Naive thymus-derived CD4-positive, alpha-beta T cell (primary cell): ENCODE measurements at regions not wholly inside any gene's neighbourhood (a gene's known extent, or its start where the extent isn't known, plus 50 kb on each side); places are given as distances from the start of the nearest gene placed in this dataset.

Source experiments
- ATAC-seq: fragments of 150-1000 bp; cut with Tn5 transposase; 2 replicates; pipeline ENCODE4 v1.10.0; 2021; ENCODE audit warnings: mild to moderate bottlenecking, moderate library complexity
- CTCF ChIA-PET: fragments of 350-600 bp; sonication (Branson Sonifier 250); formaldehyde crosslinking; loops from one replicate; lab custom pipeline; 2021; ENCODE audit warnings: antibody characterized with exemption; lab: Charles Lee
- POLR2A ChIA-PET: fragments of 350-600 bp; sonication (Branson Sonifier 250); formaldehyde crosslinking; loops from one replicate; lab custom pipeline; 2021; ENCODE audit warnings: antibody characterized with exemption, inconsistent platforms; lab: Charles Lee
- DNase-seq, 9 donors: peaks; one replicate each; pipeline versions ENCODE4 v3.0.0 to v3.0.0-alpha.2; 2020 to 2022; ENCODE audit warnings: mixed read lengths in 1 of 9
- H3K27ac ChIP-seq: one replicate; pipeline ENCODE4 v1.7.0; 2013; ENCODE audit warnings: mild to moderate bottlenecking, low read depth, low read length, moderate library complexity
- H3K27me3 ChIP-seq, 2 donors: one replicate each; pipeline ENCODE4 v1.7.0; 2013; ENCODE audit warnings: low read length in 2 of 2, mild to moderate bottlenecking in 2 of 2, moderate library complexity in 2 of 2; ENCODE audit not compliant: control insufficient read depth in 2 of 2, insufficient read depth in 2 of 2
- H3K36me3 ChIP-seq, 3 experiments: 1 replicate in 2 of 3; 2 replicates in 1 of 3; pipeline ENCODE4 v1.7.0; 2013; ENCODE audit warnings: low read length in 3 of 3, mild to moderate bottlenecking in 3 of 3, moderate library complexity in 1 of 3; ENCODE audit not compliant: insufficient read depth in 3 of 3, control insufficient read depth in 2 of 3
- H3K4me1 ChIP-seq, 2 donors: one replicate each; pipeline ENCODE4 v1.7.0; 2013; ENCODE audit warnings: low read length in 2 of 2, mild to moderate bottlenecking in 2 of 2, moderate library complexity in 1 of 2; ENCODE audit not compliant: control insufficient read depth in 2 of 2, insufficient read depth in 2 of 2
- H3K4me3 ChIP-seq: 2 replicates; pipeline ENCODE4 v1.7.0; 2013; ENCODE audit warnings: mild to moderate bottlenecking, low read length
- H3K9me3 ChIP-seq, 3 experiments: 1 replicate in 2 of 3; 2 replicates in 1 of 3; pipeline ENCODE4 v1.7.0; 2013; ENCODE audit warnings: low read length in 3 of 3; ENCODE audit not compliant: control insufficient read depth in 2 of 3
- H3K27ac Mint-ChIP-seq, 9 donors: one replicate each; pipeline ENCODE4 v1.8.0; 2020 to 2022; ENCODE audit warnings: mixed read lengths in 9 of 9, mild to moderate bottlenecking in 8 of 9, moderate library complexity in 5 of 9, inconsistent platforms in 2 of 9
- H3K27me3 Mint-ChIP-seq, 5 donors: one replicate each; pipeline ENCODE4 v1.8.0; 2021 to 2022; ENCODE audit warnings: mixed read lengths in 5 of 5, mild to moderate bottlenecking in 1 of 5
- H3K36me3 Mint-ChIP-seq, 5 donors: one replicate each; pipeline ENCODE4 v1.8.0; 2020 to 2022; ENCODE audit warnings: mixed read lengths in 5 of 5, mild to moderate bottlenecking in 3 of 5, inconsistent platforms in 1 of 5
- H3K4me1 Mint-ChIP-seq, 7 donors: one replicate each; pipeline ENCODE4 v1.8.0; 2020 to 2022; ENCODE audit warnings: mixed read lengths in 7 of 7, mild to moderate bottlenecking in 3 of 7, inconsistent platforms in 1 of 7
- H3K4me3 Mint-ChIP-seq, 10 donors: one replicate each; pipeline ENCODE4 v1.8.0; 2020 to 2022; ENCODE audit warnings: mild to moderate bottlenecking in 10 of 10, mixed read lengths in 10 of 10, moderate library complexity in 6 of 10, inconsistent platforms in 2 of 10
- H3K9me3 Mint-ChIP-seq, 11 donors: one replicate each; pipeline ENCODE4 v1.8.0; 2020 to 2022; ENCODE audit warnings: mixed read lengths in 11 of 11, mild to moderate bottlenecking in 4 of 11, inconsistent platforms in 1 of 11, moderate library complexity in 1 of 11
- intact Hi-C, 2 donors: fragments of 100-400 bp; cut with micrococcal nuclease; formaldehyde crosslinking; loops; one replicate each; pipeline ENCODE4 v1.15.1; 2023

GRCh38 chr5:174420651-174421407, 303.6 kb upstream of the MSX2 start:
- H3K27me3 ChIP-seq, result no peaks in the 10 kb centered on the region
- H3K27ac Mint-ChIP-seq, result no peak overlapping the region
- peaks cover 14 to 30% (median 19%) of the 10 kb centered on the region in 5 donors for H3K27me3 Mint-ChIP-seq
- POLR2A ChIA-PET, result no interaction called here
- H3K4me3 Mint-ChIP-seq, result no peak overlapping the region
- H3K9me3 Mint-ChIP-seq, result peaks cover 0 to 4% (median 0%) of the 10 kb centered on the region in 11 donors
- H3K27ac ChIP-seq, result no peak overlapping the region
- H3K4me3 ChIP-seq, result no peak overlapping the region
- no peaks in the 10 kb centered on the region for H3K9me3 ChIP-seq
- CTCF ChIA-PET, result interaction anchor here (1.5 to 2.2 kb wide), 2 partner anchors 11 to 15 kb away, joined by 4 to 7 read pairs; no protein-coding TSS in a partner anchor
- H3K4me1 ChIP-seq, result no peaks in the 10 kb centered on the region
- DNase-seq (no peak), ATAC-seq (no peak)
- no peaks in the 10 kb centered on the region for H3K36me3 ChIP-seq
- no peaks in the 10 kb centered on the region for H3K36me3 Mint-ChIP-seq
- intact Hi-C loops, result no loop called here
- peaks cover 6 to 23% (median 16%) of the 10 kb centered on the region in 7 donors for H3K4me1 Mint-ChIP-seq

GRCh38 chr5:174421408-174421805, 303.0 kb upstream of the MSX2 start:
- Mint-ChIP-seq H3K4me3 (no peak overlapping the region), H3K27ac (no peak overlapping the region), H3K36me3 (no peaks in the 10 kb centered on the region), H3K9me3 (peaks cover 0 to 3% (median 0%) of the 10 kb centered on the region in 11 donors), H3K27me3 (peaks cover 10 to 26% (median 16%) of the 10 kb centered on the region in 5 donors), H3K4me1 (peaks cover 6 to 23% (median 16%) of the 10 kb centered on the region in 7 donors)
- H3K4me3 ChIP-seq, result no peak overlapping the region
- intact Hi-C loops, result no loop called here
- no peaks in the 10 kb centered on the region for H3K36me3 ChIP-seq
- ATAC-seq (no peak), DNase-seq (no peak)
- H3K4me1 ChIP-seq, result no peaks in the 10 kb centered on the region
- no peaks in the 10 kb centered on the region for H3K9me3 ChIP-seq
- no peak overlapping the region for H3K27ac ChIP-seq
- H3K27me3 ChIP-seq, result no peaks in the 10 kb centered on the region
- ChIA-PET CTCF (no interaction called here), POLR2A (no interaction called here)

- Mint-ChIP-seq H3K4me1 (peaks cover 5 to 20% (median 14%) of the 10 kb centered on the region in 7 donors), H3K9me3 (peaks cover 0 to 3% (median 0%) of the 10 kb centered on the region in 11 donors), H3K36me3 (no peaks in the 10 kb centered on the region), H3K27ac (no peak overlapping the region), H3K27me3 (peaks cover 4 to 12% (median 11%) of the 10 kb centered on the region in 5 donors), H3K4me3 (no peak overlapping the region)
- ATAC-seq (no peak), DNase-seq (no peak)
- Histone ChIP-seq H3K4me3 (no peak overlapping the region), H3K4me1 (no peaks in the 10 kb centered on the region), H3K27me3 (no peaks in the 10 kb centered on the region), H3K36me3 (no peaks in the 10 kb centered on the region), H3K9me3 (no peaks in the 10 kb centered on the region), H3K27ac (no peak overlapping the region)
- ChIA-PET CTCF (no interaction called here), POLR2A (no interaction called here)
- intact Hi-C loops, result no loop called here
Observed at GRCh38 chr5:174423558-174423957, 300.8 kb upstream of the MSX2 start.

GRCh38 chr5:174424219-174425053, 299.9 kb upstream of the MSX2 start:
- POLR2A ChIA-PET, result no interaction called here
- H3K27me3 Mint-ChIP-seq, result peaks cover 5 to 13% (median 7%) of the 10 kb centered on the region in 5 donors
- H3K4me3 Mint-ChIP-seq, result no peak overlapping the region
- Histone ChIP-seq H3K27me3 (no peaks in the 10 kb centered on the region), H3K4me1 (no peaks in the 10 kb centered on the region), H3K4me3 (no peak overlapping the region), H3K9me3 (no peaks in the 10 kb centered on the region), H3K27ac (no peak overlapping the region), H3K36me3 (no peaks in the 10 kb centered on the region)
- CTCF ChIA-PET, result no interaction called here
- intact Hi-C loops, result no loop called here
- H3K36me3 Mint-ChIP-seq, result no peaks in the 10 kb centered on the region
- no peak overlapping the region for H3K27ac Mint-ChIP-seq
- DNase-seq, result no peak
- no peak for ATAC-seq
- H3K9me3 Mint-ChIP-seq, result peaks cover 0 to 1% (median 0%) of the 10 kb centered on the region in 11 donors
- H3K4me1 Mint-ChIP-seq, result peaks cover 0 to 11% (median 5%) of the 10 kb centered on the region in 7 donors

- no peak overlapping the region for H3K27ac Mint-ChIP-seq
- no peaks in the 10 kb centered on the region for H3K27me3 ChIP-seq
- H3K36me3 Mint-ChIP-seq, result no peaks in the 10 kb centered on the region
- no peaks in the 10 kb centered on the region for H3K9me3 ChIP-seq
- H3K27ac ChIP-seq, result no peak overlapping the region
- ChIA-PET POLR2A (no interaction called here), CTCF (no interaction called here)
- no peak overlapping the region for H3K4me3 ChIP-seq
- H3K27me3 Mint-ChIP-seq, result peaks cover 0 to 14% (median 9%) of the 10 kb centered on the region in 5 donors
- no peaks in the 10 kb centered on the region for H3K4me1 ChIP-seq
- DNase-seq, result no peak
- no peaks in the 10 kb centered on the region for H3K36me3 ChIP-seq
- no peak overlapping the region for H3K4me3 Mint-ChIP-seq
- intact Hi-C loops, result no loop called here
- peaks cover 0 to 4% (median 0%) of the 10 kb centered on the region in 7 donors for H3K4me1 Mint-ChIP-seq
- H3K9me3 Mint-ChIP-seq, result peaks cover 0 to 3% (median 0%) of the 10 kb centered on the region in 11 donors
- ATAC-seq, result no peak
Observed at GRCh38 chr5:174425271-174425963, 299.0 kb upstream of the MSX2 start.

GRCh38 chr5:174425964-174426290, 298.5 kb upstream of the MSX2 start:
- H3K36me3 Mint-ChIP-seq, result no peaks in the 10 kb centered on the region
- CTCF ChIA-PET, result no interaction called here
- H3K9me3 Mint-ChIP-seq, result peaks cover 0 to 3% (median 0%) of the 10 kb centered on the region in 11 donors

More at GRCh38 chr5:174425964-174426290, 298.5 kb upstream of the MSX2 start:
- POLR2A ChIA-PET, result no interaction called here
- Histone ChIP-seq H3K4me3 (no peak overlapping the region), H3K27me3 (no peaks in the 10 kb centered on the region), H3K27ac (no peak overlapping the region), H3K9me3 (no peaks in the 10 kb centered on the region), H3K36me3 (no peaks in the 10 kb centered on the region), H3K4me1 (no peaks in the 10 kb centered on the region)
- Mint-ChIP-seq H3K4me1 (peaks cover 0 to 4% (median 0%) of the 10 kb centered on the region in 7 donors), H3K4me3 (no peak overlapping the region), H3K27me3 (peaks cover 0 to 14% (median 9%) of the 10 kb centered on the region in 5 donors), H3K27ac (no peak overlapping the region)
- intact Hi-C loops, result no loop called here
- no peak for ATAC-seq
- no peak for DNase-seq
